H9 (cell line): ENCODE measurements at regions not wholly inside any gene's neighbourhood (a gene's known extent, or its start where the extent isn't known, plus 50 kb on each side); places are given as distances from the start of the nearest gene placed in this dataset.

Experiments used
- DNase-seq: peaks from one replicate; pipeline ENCODE4 v3.0.0-alpha.2; 2017
- H2AFZ ChIP-seq: one replicate; pipeline ENCODE4 v1.6.1; 2013; ENCODE audit warnings: mild to moderate bottlenecking, low read length, control low read depth, moderate library complexity
- H2AK5ac ChIP-seq: 2 replicates; pipeline ENCODE4 v1.6.1; 2013; ENCODE audit warnings: low read length, control low read depth, mixed read lengths; ENCODE audit not compliant: insufficient read length
- H2BK120ac ChIP-seq: one replicate; pipeline ENCODE4 v1.6.1; 2013; ENCODE audit warnings: low read depth, mild to moderate bottlenecking, low read length, control low read depth, inconsistent platforms; ENCODE audit not compliant: poor library complexity, severe bottlenecking
- H2BK12ac ChIP-seq: 2 replicates; pipeline ENCODE4 v1.6.1; 2013; ENCODE audit warnings: low read length, control low read depth, mixed read lengths, low read depth; ENCODE audit not compliant: insufficient read length
- H2BK15ac ChIP-seq: 2 replicates; pipeline ENCODE4 v1.6.1; 2013; ENCODE audit warnings: low read depth, low read length, control low read depth
- H2BK20ac ChIP-seq: one replicate; pipeline ENCODE4 v1.6.1; 2013; ENCODE audit warnings: low read depth, mild to moderate bottlenecking, low read length, control low read depth, inconsistent platforms; ENCODE audit not compliant: poor library complexity, severe bottlenecking
- H2BK5ac ChIP-seq: 2 replicates; pipeline ENCODE4 v1.6.1; 2013; ENCODE audit warnings: low read length, control low read depth, mixed read lengths; ENCODE audit not compliant: insufficient read length
- H3K14ac ChIP-seq: 2 replicates; pipeline ENCODE4 v1.6.1; 2013; ENCODE audit warnings: low read length, control low read depth; ENCODE audit not compliant: insufficient read depth
- H3K18ac ChIP-seq: 2 replicates; pipeline ENCODE4 v1.6.1; 2013; ENCODE audit warnings: low read depth, mild to moderate bottlenecking, mixed read lengths, low read length, control low read depth; ENCODE audit not compliant: insufficient read length
- H3K23ac ChIP-seq: 2 replicates; pipeline ENCODE4 v1.6.1; 2013; ENCODE audit warnings: low read length, control low read depth, mixed read lengths, low read depth; ENCODE audit not compliant: insufficient read length
- H3K23me2 ChIP-seq: 2 replicates; pipeline ENCODE4 v1.6.1; 2013; ENCODE audit warnings: low read depth, mild to moderate bottlenecking, mixed read lengths, low read length, control low read depth; ENCODE audit not compliant: insufficient read length, poor library complexity, severe bottlenecking
- H3K27ac ChIP-seq: 2 replicates; pipeline ENCODE4 v1.5.1; 2013; ENCODE audit warnings: low read length, control low read depth, mixed read lengths, low read depth; ENCODE audit not compliant: insufficient read length
- H3K27me3 ChIP-seq: 2 replicates; pipeline ENCODE4 v1.6.1; 2013; ENCODE audit warnings: low read length, control low read depth, inconsistent platforms; ENCODE audit not compliant: insufficient read depth
- H3K4ac ChIP-seq: 2 replicates; pipeline ENCODE4 v1.6.1; 2013; ENCODE audit warnings: low read depth, mild to moderate bottlenecking, control low read depth, inconsistent platforms, low read length, moderate library complexity
- H3K4me1 ChIP-seq: 2 replicates; pipeline ENCODE4 v1.6.1; 2013; ENCODE audit warnings: low read length, control low read depth, inconsistent platforms; ENCODE audit not compliant: insufficient read depth
- H3K4me2 ChIP-seq: 2 replicates; pipeline ENCODE4 v1.6.1; 2013; ENCODE audit warnings: low read length, control low read depth, mixed read lengths; ENCODE audit not compliant: insufficient read length, insufficient read depth
- H3K56ac ChIP-seq: 2 replicates; pipeline ENCODE4 v1.6.1; 2013; ENCODE audit warnings: low read depth, mild to moderate bottlenecking, mixed read lengths, low read length, control low read depth; ENCODE audit not compliant: insufficient read length
- H3K79me1 ChIP-seq: 2 replicates; pipeline ENCODE4 v1.6.1; 2013; ENCODE audit warnings: low read depth, mild to moderate bottlenecking, moderate library complexity, low read length, control low read depth, inconsistent platforms; ENCODE audit not compliant: insufficient read depth, poor library complexity, severe bottlenecking
- H3K79me2 ChIP-seq: 2 replicates; pipeline ENCODE4 v1.6.1; 2013; ENCODE audit warnings: low read length, control low read depth, inconsistent platforms; ENCODE audit not compliant: insufficient read depth
- H3K9ac ChIP-seq: 2 replicates; pipeline ENCODE4 v1.6.1; 2013; ENCODE audit warnings: low read length, control low read depth, mixed read lengths; ENCODE audit not compliant: insufficient read length; ENCODE audit errors: extremely low read depth
- H3K9me3 ChIP-seq: one replicate; pipeline ENCODE4 v1.6.1; 2013; ENCODE audit warnings: low read depth, low read length, inconsistent platforms; ENCODE audit not compliant: control insufficient read depth
- H3T11ph ChIP-seq: one replicate; pipeline ENCODE4 v1.6.1; 2013; ENCODE audit warnings: mild to moderate bottlenecking, low read length, control low read depth, inconsistent platforms
- H4K20me1 ChIP-seq: one replicate; pipeline ENCODE4 v1.6.1; 2013; ENCODE audit not compliant: control insufficient read depth, insufficient read length, insufficient read depth
- H4K5ac ChIP-seq: 2 replicates; pipeline ENCODE4 v1.6.1; 2013; ENCODE audit warnings: low read depth, mild to moderate bottlenecking, mixed read lengths, low read length, control low read depth; ENCODE audit not compliant: insufficient read length
- H4K8ac ChIP-seq: replicated peaks from 2 replicates; pipeline ENCODE4 v1.6.1; 2013; ENCODE audit warnings: low read length, control low read depth, mixed read lengths, low read depth; ENCODE audit not compliant: insufficient read length
- H4K91ac ChIP-seq: 2 replicates; pipeline ENCODE4 v1.6.1; 2013; ENCODE audit warnings: low read depth, mild to moderate bottlenecking, moderate library complexity, mixed read lengths, low read length, control low read depth; ENCODE audit not compliant: insufficient read length
- H3K27ac Mint-ChIP-seq, 3 experiments: 2 replicates in 2 of 3; 3 replicates in 1 of 3; pipeline ENCODE4 v1.8.0; 2020 to 2021; ENCODE audit warnings: mixed read lengths in 3 of 3, mild to moderate bottlenecking in 1 of 3, moderate library complexity in 1 of 3
- H3K27me3 Mint-ChIP-seq: 2 replicates; pipeline ENCODE4 v1.8.0; 2021; ENCODE audit warnings: low read depth, mild to moderate bottlenecking, moderate library complexity, mixed read lengths
- H3K36me3 Mint-ChIP-seq, 3 experiments: 2 replicates in 2 of 3; 3 replicates in 1 of 3; pipeline ENCODE4 v1.8.0; 2020 to 2021; ENCODE audit warnings: low read depth in 3 of 3, mixed read lengths in 3 of 3; ENCODE audit not compliant: insufficient read depth in 1 of 3
- H3K4me1 Mint-ChIP-seq, 2 experiments: 2 replicates each; pipeline ENCODE4 v1.8.0; 2020; ENCODE audit warnings: mixed read lengths in 2 of 2
- H3K4me3 Mint-ChIP-seq, 2 experiments: 2 replicates in 1 of 2; 3 replicates in 1 of 2; pipeline ENCODE4 v1.8.0; 2020 to 2021; ENCODE audit warnings: mild to moderate bottlenecking in 2 of 2, mixed read lengths in 2 of 2, moderate library complexity in 1 of 2
- H3K9me3 Mint-ChIP-seq, 2 experiments: 2 replicates in 1 of 2; 3 replicates in 1 of 2; pipeline ENCODE4 v1.8.0; 2020; ENCODE audit warnings: mild to moderate bottlenecking in 2 of 2, mixed read lengths in 2 of 2, moderate library complexity in 1 of 2
- CTCF ChIP-seq: fragments of 200-600 bp; sonication (generic); conservative IDR thresholded peaks from 3 replicates; pipeline ENCODE4 v1.8.0; 2021; ENCODE audit warnings: antibody characterized with exemption, mild to moderate bottlenecking
- WGBS: extraction: QIAGEN DNeasy Blood & Tissue Kit; methylation state at CpG from one replicate; pipeline ENCODE4 v1.1.7; 2013; ENCODE audit warnings: missing lambda C conversion rate, low lambda C conversion rate, mixed read lengths; ENCODE audit not compliant: insufficient read length; ENCODE audit errors: extremely low coverage; 5-methylcytosine and 5-hydroxymethylcytosine counted together

- H2BK20ac ChIP-seq, result no peak overlapping the region
- H2BK12ac ChIP-seq, result no peak overlapping the region
- Mint-ChIP-seq H3K9me3 (no peaks in the 10 kb centered on the region), H3K4me3 (no peak overlapping the region), H3K36me3 (no peaks in the 10 kb centered on the region; a peak in 2 of 7 replicates), H3K4me1 (peaks cover 11% of the 10 kb centered on the region in 2 experiments), H3K27me3 (peaks cover 10% of the 10 kb centered on the region), H3K27ac (no peak overlapping the region; a peak in 1 of 7 replicates)
- H2AK5ac ChIP-seq, result no peak overlapping the region
- H4K5ac ChIP-seq, result no peak overlapping the region
- no CpG with 5 or more reads among the region's 2 CpGs for WGBS
- H3K14ac ChIP-seq, result no peak overlapping the region
- no peaks in the 10 kb centered on the region for H3K23me2 ChIP-seq
- no peaks in the 10 kb centered on the region for H4K20me1 ChIP-seq
- no peak overlapping the region for H3K56ac ChIP-seq
- H3K9me3 ChIP-seq, result no peaks in the 10 kb centered on the region
- no peak overlapping the region for H2BK120ac ChIP-seq
- H3K9ac ChIP-seq, result no peak overlapping the region
- no peaks in the 10 kb centered on the region for H3K27me3 ChIP-seq
- H3K4ac ChIP-seq, result no peak overlapping the region
- no peak overlapping the region for H4K8ac ChIP-seq
- H3K4me1 ChIP-seq, result no peaks in the 10 kb centered on the region; the same call in 1 of the 2 replicates
- no peak overlapping the region for H2AFZ ChIP-seq
- H3K23ac ChIP-seq, result no peak overlapping the region
- H3K79me1 ChIP-seq, result no peaks in the 10 kb centered on the region
- H2BK5ac ChIP-seq, result no peak overlapping the region
- no peak overlapping the region for H2BK15ac ChIP-seq
- H4K91ac ChIP-seq, result no peak overlapping the region
- no peak overlapping the region for H3K18ac ChIP-seq
- H3T11ph ChIP-seq, result no peak overlapping the region
- no peak for DNase-seq
- H3K79me2 ChIP-seq, result no peaks in the 10 kb centered on the region
- no peak for TF ChIP-seq CTCF
- no peak overlapping the region for H3K27ac ChIP-seq
- no peak overlapping the region for H3K4me2 ChIP-seq
These were observed 465.1 kb upstream of the ZNF507 start for GRCh38 chr19:31880283-31880682.
